ENCODE measurements at regions not wholly inside any gene's neighbourhood (a gene's known extent, or its start where the extent isn't known, plus 50 kb on each side); places are given as distances from the start of the nearest gene placed in this dataset.

DNA sequence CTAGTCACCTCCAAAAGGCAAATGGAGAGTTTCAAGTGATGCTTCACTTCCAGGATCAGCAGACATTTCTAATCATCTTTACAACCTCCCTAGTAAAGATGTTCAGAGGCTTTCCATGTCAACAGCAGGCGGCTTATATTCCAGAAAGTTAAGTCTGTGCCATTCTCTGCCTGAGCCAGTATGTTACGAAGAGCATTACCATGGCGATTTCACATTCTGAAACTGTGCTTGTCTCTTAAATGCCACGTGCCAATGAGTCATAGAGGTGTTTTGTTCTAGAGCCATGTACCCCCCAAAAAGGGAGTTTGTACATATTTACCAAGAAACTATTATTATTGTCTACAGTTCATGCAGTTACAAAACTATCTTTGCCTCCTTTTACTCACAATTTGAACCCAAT, 319.5 kb downstream of the FOXA2 start:
- TF ChIP-seq POLR2A (IDR thresholded peaks at IDR 0.05; ENCODE audit: low read depth, low read length): no peak
- no peak for FAIRE-seq
- DNase-seq (ENCODE audit: insufficient read length, low spot score): no peak

DNA sequence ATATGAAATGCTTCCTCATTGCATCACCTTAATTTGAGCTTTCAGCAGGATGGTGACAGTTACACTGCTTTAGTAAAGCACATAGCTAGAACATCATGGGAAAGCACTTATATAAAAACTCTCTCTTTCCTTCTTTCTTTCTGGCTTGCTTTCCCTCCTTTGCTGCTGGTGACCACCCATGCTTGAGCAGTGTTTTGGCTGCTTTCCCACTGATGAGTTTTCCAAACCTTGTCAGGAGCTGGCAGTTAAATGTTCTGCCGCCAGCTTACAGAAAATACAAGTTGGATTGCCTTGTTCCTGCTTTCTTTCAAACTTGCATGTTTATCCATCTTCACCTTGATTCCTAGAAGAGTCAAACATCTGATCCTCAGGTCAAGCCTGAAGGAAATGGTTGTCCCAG, 323.9 kb downstream of the FOXA2 start:
- no peak for TF ChIP-seq POLR2A (IDR thresholded peaks at IDR 0.05; ENCODE audit: low read depth, low read length)
- no peak for DNase-seq (ENCODE audit: insufficient read length, low spot score)
- FAIRE-seq: no peak

DNA sequence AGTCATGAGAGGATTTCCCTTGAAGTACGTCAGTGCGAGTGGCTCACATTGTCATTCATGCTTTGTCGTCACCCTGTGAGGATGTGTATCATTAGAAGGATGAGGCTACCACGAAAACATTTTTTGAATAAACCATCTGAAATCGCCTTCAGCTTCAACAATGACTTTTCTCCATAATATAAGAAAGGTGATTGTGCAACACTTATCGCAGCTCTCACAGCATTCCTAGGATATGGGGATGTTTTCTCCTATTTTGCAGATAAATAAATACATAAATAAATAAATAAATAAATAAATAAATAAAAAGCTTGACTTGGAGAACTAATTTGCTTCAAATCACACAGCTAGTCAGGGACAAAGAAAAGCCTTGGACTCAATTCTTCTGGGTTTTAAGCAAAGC, 326.5 kb downstream of the FOXA2 start:
- no peak for TF ChIP-seq POLR2A (IDR thresholded peaks at IDR 0.05; ENCODE audit: low read depth, low read length)
- FAIRE-seq (no peak), DNase-seq (ENCODE audit: insufficient read length, low spot score) (no peak)

DNA sequence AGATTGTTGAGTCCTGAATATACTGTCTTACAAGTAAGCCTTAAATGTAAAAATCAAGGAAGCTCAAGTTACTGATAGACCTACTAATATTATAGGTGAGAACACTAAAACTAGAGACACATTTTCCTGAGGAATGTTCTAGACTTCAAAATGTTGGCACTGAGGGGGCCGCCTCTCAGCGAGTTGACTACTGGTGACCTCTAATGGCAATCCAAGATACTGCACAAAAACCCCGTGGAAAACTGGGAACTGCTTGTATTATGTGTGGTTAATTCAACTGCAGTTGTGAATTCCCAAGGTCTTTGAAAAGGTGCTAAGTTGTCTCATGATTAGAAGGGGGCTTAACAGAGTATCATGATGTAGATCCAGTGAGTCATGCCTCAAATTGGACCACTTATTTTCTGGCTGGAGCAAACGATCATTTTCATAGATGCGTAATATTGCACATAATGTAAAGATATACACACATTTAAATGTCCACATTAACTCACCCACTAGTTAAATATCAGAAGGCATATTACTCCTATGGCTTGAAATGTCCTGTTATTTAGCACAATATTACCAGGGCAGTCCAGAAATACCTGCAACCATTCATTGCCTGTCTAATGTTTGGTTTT, 336.2 kb downstream of the FOXA2 start:
- peak; percentile 6 for DNase-seq (ENCODE audit: insufficient read length, low spot score)
- FAIRE-seq: no peak

DNA sequence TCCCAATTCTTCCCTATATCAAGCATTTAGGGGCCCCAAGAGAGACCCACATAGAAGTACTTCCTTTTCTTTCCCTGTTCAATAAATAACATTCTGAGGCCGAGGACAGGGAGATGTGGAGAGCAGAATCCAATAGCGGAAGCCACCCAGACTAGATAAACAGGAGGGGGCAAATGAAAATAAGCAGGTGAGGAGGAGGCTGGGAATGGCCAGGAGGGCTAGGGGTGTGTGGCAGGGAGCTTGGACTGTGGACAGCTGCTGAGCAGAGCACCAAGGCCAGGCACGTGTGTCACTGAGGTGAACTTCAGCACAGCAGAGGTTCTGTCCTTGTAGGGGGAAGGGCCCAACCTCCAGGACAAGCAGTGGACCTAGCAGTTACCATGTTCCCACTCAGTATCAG, 339.2 kb downstream of the FOXA2 start:
- no peak for FAIRE-seq

More for the DNA sequence above, 336.2 kb downstream of the FOXA2 start:
- TF ChIP-seq POLR2A (IDR thresholded peaks at IDR 0.05; ENCODE audit: low read depth, low read length): no peak

DNA sequence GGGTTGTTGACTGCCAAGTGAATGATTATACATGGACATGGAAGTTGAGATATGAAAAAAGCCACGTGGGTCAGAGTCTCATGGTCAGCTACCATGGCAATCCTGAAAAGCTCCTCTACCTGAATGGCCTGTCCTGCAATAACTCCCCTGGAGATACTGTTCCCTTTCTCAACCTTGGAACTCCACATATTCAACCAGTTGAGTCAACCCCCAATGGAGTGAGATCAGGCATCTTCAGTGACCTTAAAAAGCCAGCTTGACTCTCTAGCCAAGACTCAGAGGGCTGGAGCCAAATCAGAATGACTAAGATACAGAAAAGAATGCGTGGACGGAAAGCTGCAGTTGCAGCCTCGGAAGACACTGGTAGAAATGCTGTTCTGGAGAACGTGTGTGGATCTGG, 341.3 kb downstream of the FOXA2 start:
- no peak for DNase-seq (ENCODE audit: insufficient read length, low spot score)
- no peak for TF ChIP-seq POLR2A (IDR thresholded peaks at IDR 0.05; ENCODE audit: low read depth, low read length)
- no peak for FAIRE-seq

More for the DNA sequence above, 339.2 kb downstream of the FOXA2 start:
- no peak for DNase-seq (ENCODE audit: insufficient read length, low spot score)
- TF ChIP-seq POLR2A (IDR thresholded peaks at IDR 0.05; ENCODE audit: low read depth, low read length): no peak

DNA sequence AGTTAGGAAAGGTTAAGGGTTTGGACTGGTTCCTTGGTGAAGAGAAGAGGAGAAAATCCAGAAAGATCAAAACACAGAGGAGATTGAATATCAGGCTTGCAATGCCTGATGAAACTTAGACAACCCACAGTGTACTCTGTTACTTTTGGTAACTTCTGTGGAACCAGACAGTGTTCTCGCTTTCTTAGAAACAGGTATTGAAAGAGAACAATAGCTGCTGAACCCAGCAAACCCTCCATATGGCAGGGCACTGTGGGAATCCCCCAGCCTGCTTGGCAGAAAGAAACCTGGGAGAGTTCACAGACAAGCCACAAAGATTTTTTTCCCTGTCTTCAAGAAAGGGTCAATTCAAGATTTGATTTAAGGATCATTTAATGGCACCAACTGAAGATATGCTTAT, 342.8 kb downstream of the FOXA2 start:
- FAIRE-seq: no peak
- no peak for TF ChIP-seq POLR2A (IDR thresholded peaks at IDR 0.05; ENCODE audit: low read depth, low read length)
- no peak for DNase-seq (ENCODE audit: insufficient read length, low spot score)

DNA sequence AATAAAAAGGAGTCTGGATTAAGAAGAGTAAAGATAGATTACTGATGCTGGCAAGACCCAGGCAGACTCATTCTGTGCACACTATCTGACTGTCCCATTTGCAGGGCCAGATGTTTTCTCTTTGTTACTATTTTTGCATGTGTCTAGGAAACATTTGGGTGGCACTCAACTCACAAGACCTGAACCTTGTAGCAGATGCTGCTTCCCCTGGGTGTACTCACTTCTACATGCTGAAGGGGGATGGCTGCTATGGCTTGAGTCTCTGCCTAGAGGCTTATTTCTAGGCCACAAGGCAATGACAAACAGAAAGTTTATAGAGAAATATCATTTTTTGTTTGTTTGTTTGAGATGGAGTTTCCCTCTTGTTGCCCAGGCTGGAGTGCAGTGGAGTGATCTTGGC, 351.4 kb downstream of the FOXA2 start:
- FAIRE-seq: no peak
- no peak for TF ChIP-seq POLR2A (IDR thresholded peaks at IDR 0.05; ENCODE audit: low read depth, low read length)
- DNase-seq (ENCODE audit: insufficient read length, low spot score): no peak

DNA sequence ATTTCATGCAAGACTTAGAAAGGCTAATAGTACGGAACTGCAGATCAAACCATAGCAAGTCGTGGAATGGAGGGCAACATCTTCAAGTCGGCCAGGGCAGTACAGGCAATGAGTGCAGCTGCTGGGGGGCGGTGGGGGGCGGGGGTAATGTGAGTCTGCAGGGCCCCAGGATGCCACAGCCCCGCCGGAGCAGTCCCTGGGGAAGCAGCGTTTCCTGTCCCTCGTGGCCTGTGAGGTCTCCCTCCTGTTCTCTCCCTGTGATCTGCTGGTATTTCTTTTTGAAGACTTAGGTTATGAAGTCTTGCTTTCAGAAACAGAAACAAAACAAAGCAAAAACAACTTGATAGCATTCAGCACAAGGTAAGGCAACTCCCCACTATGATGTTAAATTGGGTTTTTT, 351.9 kb downstream of the FOXA2 start:
- TF ChIP-seq POLR2A (IDR thresholded peaks at IDR 0.05; ENCODE audit: low read depth, low read length): no peak
- no peak for FAIRE-seq
- no peak for DNase-seq (ENCODE audit: insufficient read length, low spot score)

DNA sequence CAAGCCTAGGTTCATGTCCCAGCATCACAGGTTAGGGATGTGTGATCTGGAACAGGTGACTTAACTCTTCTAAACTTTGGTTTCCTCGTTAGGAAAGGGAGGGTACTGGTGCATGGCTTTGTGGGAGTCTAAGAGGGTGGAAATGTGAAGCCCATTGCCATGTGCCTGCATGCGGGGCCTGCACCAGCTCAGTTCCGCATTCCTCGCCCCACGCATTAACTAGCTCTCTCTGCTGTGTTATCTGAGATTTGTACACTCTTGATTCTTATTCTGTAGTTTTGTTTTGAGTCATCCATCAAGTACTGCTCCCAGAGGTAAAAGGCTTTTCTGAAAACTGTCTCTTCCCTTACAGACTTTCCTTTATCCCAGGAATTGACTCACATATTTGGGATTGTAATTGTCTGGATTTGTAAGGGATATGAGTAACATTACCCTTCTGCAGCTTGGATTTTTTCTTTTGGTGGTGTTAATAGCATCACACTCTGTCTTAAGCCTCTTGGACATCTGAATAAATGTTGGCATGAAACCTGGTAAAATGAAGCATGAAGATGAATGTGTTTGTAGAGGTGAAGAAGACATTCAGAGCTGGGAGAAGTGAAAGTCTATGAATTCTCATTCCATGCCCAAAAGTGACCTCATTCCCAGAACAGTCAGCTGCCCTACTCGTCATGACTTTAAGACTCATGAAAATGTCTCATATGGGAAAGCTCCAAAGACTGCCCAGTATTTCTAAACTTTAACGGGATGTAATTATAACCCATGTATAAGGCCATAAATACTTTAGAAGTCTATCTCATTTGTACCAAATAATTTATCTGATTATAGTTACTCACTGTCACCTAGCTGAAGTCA, 357.3 kb downstream of the FOXA2 start:
- DNase-seq (ENCODE audit: insufficient read length, low spot score) (no peak), FAIRE-seq (no peak)
- TF ChIP-seq POLR2A (IDR thresholded peaks at IDR 0.05; ENCODE audit: low read depth, low read length): no peak

DNA sequence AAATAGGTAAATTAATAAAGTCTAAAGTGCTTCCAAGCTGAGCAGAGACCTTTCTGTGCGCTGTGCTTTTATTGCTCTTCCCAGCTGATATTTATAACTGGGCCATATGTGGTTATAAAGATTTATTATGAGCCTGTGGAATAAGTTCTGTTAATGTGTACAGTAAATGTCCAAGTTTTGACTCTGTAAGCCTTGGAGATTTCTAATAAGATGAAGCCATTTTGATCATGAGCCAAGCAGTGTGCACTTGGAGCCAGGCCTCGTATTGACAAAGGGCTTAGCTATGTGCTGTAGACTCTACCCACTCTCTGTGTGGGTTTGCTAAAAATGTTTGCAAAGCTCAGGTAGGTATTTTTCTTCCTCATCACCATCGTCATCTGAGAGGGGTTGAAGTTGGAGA, 361.1 kb downstream of the FOXA2 start:
- DNase-seq (ENCODE audit: insufficient read length, low spot score) (no peak), FAIRE-seq (no peak)
- no peak for TF ChIP-seq POLR2A (IDR thresholded peaks at IDR 0.05; ENCODE audit: low read depth, low read length)

DNA sequence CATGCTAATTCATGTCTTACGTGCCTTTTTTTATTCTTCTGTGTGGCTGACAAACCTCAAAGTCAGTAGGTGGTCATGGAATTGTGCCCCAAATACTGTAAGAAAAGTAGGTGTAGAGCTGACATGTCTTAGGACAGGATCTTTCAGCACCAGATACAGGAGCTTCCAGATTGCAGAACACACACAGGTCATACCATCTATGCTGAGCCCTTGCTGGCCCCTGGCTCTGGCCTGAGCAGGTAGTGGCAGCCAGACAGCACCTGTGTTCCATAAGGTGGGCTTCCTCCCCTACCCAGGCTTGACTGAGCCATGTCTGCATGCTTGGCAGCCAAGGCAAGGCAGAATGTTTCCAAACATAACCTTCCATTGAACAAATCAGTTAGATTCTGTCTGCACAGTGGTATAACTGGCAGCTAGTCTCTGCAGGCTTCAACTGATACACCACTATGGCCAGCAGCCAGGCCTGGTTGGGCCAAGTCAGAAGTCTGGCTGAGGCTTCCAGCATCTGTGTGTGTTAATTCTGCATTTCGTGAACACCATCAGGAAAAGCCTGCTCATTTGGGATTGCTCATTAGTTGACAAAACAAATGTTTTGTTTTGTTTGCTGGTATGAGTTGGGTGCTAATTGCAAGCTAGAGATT, 366.5 kb downstream of the FOXA2 start:
- DNase-seq (ENCODE audit: insufficient read length, low spot score) (no peak), FAIRE-seq (no peak)
- no peak for TF ChIP-seq POLR2A (IDR thresholded peaks at IDR 0.05; ENCODE audit: low read depth, low read length)

DNA sequence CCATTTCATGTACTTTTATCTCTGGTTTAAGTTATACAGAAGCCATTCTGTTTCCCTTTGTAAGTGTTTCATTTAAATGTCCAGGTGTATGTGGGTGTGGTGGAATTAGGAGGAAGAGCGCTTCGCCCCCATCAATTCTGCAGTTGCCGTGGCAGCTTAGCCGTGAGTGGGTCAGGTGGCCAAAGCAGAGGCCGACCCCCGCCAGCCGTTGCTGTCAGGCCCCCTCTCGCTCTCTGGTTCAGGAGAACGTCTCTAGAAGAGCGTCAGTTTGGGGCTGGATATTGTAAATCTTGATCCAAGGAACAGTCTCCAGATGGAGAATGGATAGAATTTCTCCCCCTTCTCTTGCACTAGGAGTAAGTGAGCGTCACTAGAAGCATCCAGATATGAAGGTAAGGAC, 367.4 kb downstream of the FOXA2 start:
- DNase-seq (ENCODE audit: insufficient read length, low spot score): no peak
- no peak for TF ChIP-seq POLR2A (IDR thresholded peaks at IDR 0.05; ENCODE audit: low read depth, low read length)
- no peak for FAIRE-seq

DNA sequence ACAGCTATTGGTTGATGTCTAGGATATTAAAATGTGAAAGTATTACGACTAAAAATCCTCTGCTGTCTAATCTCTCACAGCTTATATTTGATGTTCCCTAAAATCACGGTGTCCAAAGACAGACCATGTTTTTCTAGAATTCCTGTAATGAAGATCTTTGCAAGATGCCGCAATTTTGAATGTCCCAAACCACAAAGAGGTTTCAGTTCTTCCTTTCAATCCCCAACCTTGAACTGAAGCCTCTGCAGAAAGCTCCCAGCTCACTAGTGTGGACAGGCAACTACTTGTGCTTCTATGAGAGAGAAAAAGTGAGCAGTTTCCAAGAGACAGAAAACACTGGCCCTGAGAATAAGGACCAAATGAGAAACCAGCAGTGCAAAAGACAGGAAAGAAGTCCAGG, 370.1 kb downstream of the FOXA2 start:
- TF ChIP-seq POLR2A (IDR thresholded peaks at IDR 0.05; ENCODE audit: low read depth, low read length): no peak
- FAIRE-seq (no peak), DNase-seq (ENCODE audit: insufficient read length, low spot score) (no peak)

DNA sequence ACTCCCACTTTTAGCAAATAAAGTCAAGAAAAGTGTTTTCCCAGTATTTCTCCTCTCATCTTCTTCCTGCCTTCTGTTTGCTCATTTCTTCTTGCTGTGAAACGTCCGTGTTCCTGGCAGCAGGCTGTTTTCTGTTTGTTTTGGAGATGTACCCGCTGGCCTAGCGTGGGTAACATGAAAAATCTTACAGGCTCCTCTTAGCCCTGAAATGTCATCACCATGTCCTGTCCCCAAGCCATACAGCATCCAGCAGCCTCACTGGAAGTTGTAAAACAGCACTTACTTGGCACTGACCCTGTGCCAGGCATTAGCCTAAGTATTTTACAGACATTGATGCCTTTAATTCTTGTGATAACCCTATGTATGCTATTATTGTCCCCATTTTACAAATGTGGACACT, 371.1 kb downstream of the FOXA2 start:
- FAIRE-seq (no peak), DNase-seq (ENCODE audit: insufficient read length, low spot score) (no peak)
- TF ChIP-seq POLR2A (IDR thresholded peaks at IDR 0.05; ENCODE audit: low read depth, low read length): no peak
